HepG2 (cell line): ENCODE measurements at regions not wholly inside any gene's neighbourhood (a gene's known extent, or its start where the extent isn't known, plus 50 kb on each side); places are given as distances from the start of the nearest gene placed in this dataset.

Experiments
- ATAC-seq: fragments of 200-7000 bp; cut with Tn5 transposase; 3 replicates; pipeline ENCODE4 v1.9.1; 2020; ENCODE audit warnings: mild to moderate bottlenecking, moderate library complexity
- BruUV-seq: library from RNA; stranded (reverse); fragments of 400-500 nt; replicated peaks from 2 replicates; lab custom pipeline; 2021; lab: Mats Ljungman, UMichigan
- CTCF ChIA-PET: fragments of 300-600 bp; formaldehyde crosslinking; extraction: SDS; loops from one replicate; lab custom pipeline; 2021; ENCODE audit warnings: low total read pairs, inconsistent platforms, low intra/inter-chr PET ratio; lab: Yijun Ruan, JAX
- POLR2A ChIA-PET: fragments of 350-600 bp; sonication (Branson Sonifier 250); formaldehyde crosslinking; loops from one replicate; lab custom pipeline; 2020; ENCODE audit warnings: antibody characterized with exemption, inconsistent platforms; lab: Yijun Ruan, JAX
- DNase-seq: peaks from one replicate; pipeline ENCODE4 v3.0.0-alpha.2; 2015; ENCODE audit warnings: low spot score
- FAIRE-seq: peaks from 3 replicates; lab custom pipeline; 2011; peaks lifted over from hg19 to GRCh38; lab: Jason Lieb, UNC
- H2AFZ ChIP-seq: one replicate; pipeline ENCODE4 v1.6.1; 2011; ENCODE audit warnings: low read length, inconsistent platforms
- H3K27ac ChIP-seq: fragments of 300-600 bp; 3 replicates; pipeline ENCODE4 v1.8.0; 2011; ENCODE audit warnings: mixed run types, mild to moderate bottlenecking, mixed read lengths, low read length, inconsistent platforms; ENCODE audit not compliant: insufficient read depth; ENCODE audit errors: extremely low read length
- H3K27me3 ChIP-seq, 2 experiments: fragments of 200-600 bp in 1 of 2; 2 replicates in 1 of 2; 3 replicates in 1 of 2; pipeline versions ENCODE4 v1.6.0 to v1.8.0; 2011; ENCODE audit warnings: low read length in 2 of 2, mild to moderate bottlenecking in 2 of 2, moderate library complexity in 2 of 2, inconsistent platforms in 1 of 2; ENCODE audit not compliant: insufficient read depth in 2 of 2, control insufficient read depth in 1 of 2
- H3K36me3 ChIP-seq, 2 experiments: fragments of 200-600 bp in 1 of 2; replicated peaks in 1 of 2; 2 replicates in 1 of 2; 3 replicates in 1 of 2; pipeline versions ENCODE4 v1.5.1 to v1.8.0; 2011; ENCODE audit warnings: low read length in 2 of 2, inconsistent platforms in 1 of 2; ENCODE audit not compliant: insufficient read depth in 2 of 2, control insufficient read depth in 1 of 2
- H3K4me1 ChIP-seq: 2 replicates; pipeline ENCODE4 v1.5.1; 2012; ENCODE audit warnings: low read length, inconsistent platforms; ENCODE audit not compliant: insufficient read depth
- H3K4me2 ChIP-seq: 2 replicates; pipeline ENCODE4 v1.6.0; 2011; ENCODE audit warnings: low read depth, low read length, inconsistent platforms
- H3K4me3 ChIP-seq, 3 experiments: fragments of 200-600 bp in 1 of 3; sonication (generic), shearing (Covaris generic) in 1 of 3; replicated peaks in 1 of 3; 2 replicates each; pipeline ENCODE4 v1.5.1; 2011 to 2016; ENCODE audit warnings: low read length in 3 of 3, inconsistent platforms in 2 of 3, low read depth in 2 of 3, mild to moderate bottlenecking in 2 of 3, control low read depth in 1 of 3, mixed read lengths in 1 of 3; ENCODE audit not compliant: insufficient read depth in 1 of 3
- H3K79me2 ChIP-seq: one replicate; pipeline ENCODE4 v1.6.1; 2011; ENCODE audit warnings: low read length, inconsistent platforms; ENCODE audit not compliant: insufficient read depth
- H3K9ac ChIP-seq: 2 replicates; pipeline ENCODE4 v1.6.0; 2011; ENCODE audit warnings: mild to moderate bottlenecking, low read depth, low read length, inconsistent platforms; ENCODE audit not compliant: insufficient read depth
- H3K9me3 ChIP-seq: 2 replicates; pipeline ENCODE4 v1.5.1; 2012; ENCODE audit warnings: mild to moderate bottlenecking, low read length
- H4K20me1 ChIP-seq: 2 replicates; pipeline ENCODE4 v1.6.0; 2011; ENCODE audit warnings: inconsistent platforms, mild to moderate bottlenecking, low read length, moderate library complexity; ENCODE audit not compliant: insufficient read depth
- CBX5 ChIP-seq: sonication (generic); formaldehyde crosslinking; IDR thresholded peaks from 2 replicates; pipeline ENCODE4 v1.4.0; 2020; ENCODE audit warnings: missing genetic modification reagents, borderline replicate concordance
- MXI1 ChIP-seq: IDR thresholded peaks from 3 replicates; pipeline ENCODE4 v1.6.1; 2012; ENCODE audit warnings: low read depth, low read length, inconsistent platforms, borderline replicate concordance
- NCOA5 ChIP-seq: sonication (generic); formaldehyde crosslinking; IDR thresholded peaks from 2 replicates; pipeline ENCODE4 v1.4.0; 2020; ENCODE audit warnings: missing genetic modification reagents
- ZNF253 ChIP-seq: sonication (generic); formaldehyde crosslinking; IDR thresholded peaks from 2 replicates; pipeline ENCODE4 v1.8.0; 2022; ENCODE audit warnings: mild to moderate bottlenecking, missing genetic modification reagents, borderline replicate concordance
- ZNF274 ChIP-seq: sonication (generic); formaldehyde crosslinking; IDR thresholded peaks from 2 replicates; pipeline ENCODE4 v1.5.1; 2020; ENCODE audit warnings: mild to moderate bottlenecking, missing genetic modification reagents
- ZNF431 ChIP-seq: sonication (generic); formaldehyde crosslinking; IDR thresholded peaks from 2 replicates; pipeline ENCODE4 v1.9.0; 2022; ENCODE audit warnings: missing genetic modification reagents, low read depth, mild to moderate bottlenecking, borderline replicate concordance
- ZNF468 ChIP-seq: sonication (generic); formaldehyde crosslinking; IDR thresholded peaks from 2 replicates; pipeline ENCODE4 v1.8.0; 2022; ENCODE audit warnings: mild to moderate bottlenecking, moderate library complexity, missing genetic modification reagents
- ZNF7 ChIP-seq: IDR thresholded peaks from 2 replicates; pipeline ENCODE4 v1.6.1; 2016; ENCODE audit warnings: missing biosample characterization, missing genetic modification reagents
- ZNF703 ChIP-seq: sonication (generic); formaldehyde crosslinking; IDR thresholded peaks from 2 replicates; pipeline ENCODE4 v1.5.1; 2020; ENCODE audit warnings: missing genetic modification reagents, mild to moderate bottlenecking, moderate library complexity, borderline replicate concordance
- WGBS: methylation state at CpG from one replicate; pipeline ENCODE4 v1.1.6; 2017; ENCODE audit warnings: low lambda C conversion rate; 5-methylcytosine and 5-hydroxymethylcytosine counted together
- in situ Hi-C: cut with HindIII; loops from 2 replicates; pipeline ENCODE4 v1.10.0; 2017; ENCODE audit warnings: low pct_unique_long_range_greater_than_20kb; ENCODE audit not compliant: extremely low pct_ligation_motif_present
- intact Hi-C: fragments of 100-400 bp; cut with micrococcal nuclease; formaldehyde crosslinking; loops from one replicate; pipeline ENCODE4 v1.10.0; 2022; ENCODE audit not compliant: unreplicated experiment
- TF ChIP-seq, protein P1 (sequence below): sonication (generic); formaldehyde crosslinking; IDR thresholded peaks from 2 replicates; pipeline ENCODE4 v1.5.1; 2020; ENCODE audit warnings: missing genetic modification reagents, mild to moderate bottlenecking, borderline replicate concordance
- TF ChIP-seq, protein P2 (sequence below): IDR thresholded peaks from 2 replicates; pipeline ENCODE4 v1.6.1; 2016; ENCODE audit warnings: low read depth, missing genetic modification reagents, missing compliant biosample characterization

DNA sequence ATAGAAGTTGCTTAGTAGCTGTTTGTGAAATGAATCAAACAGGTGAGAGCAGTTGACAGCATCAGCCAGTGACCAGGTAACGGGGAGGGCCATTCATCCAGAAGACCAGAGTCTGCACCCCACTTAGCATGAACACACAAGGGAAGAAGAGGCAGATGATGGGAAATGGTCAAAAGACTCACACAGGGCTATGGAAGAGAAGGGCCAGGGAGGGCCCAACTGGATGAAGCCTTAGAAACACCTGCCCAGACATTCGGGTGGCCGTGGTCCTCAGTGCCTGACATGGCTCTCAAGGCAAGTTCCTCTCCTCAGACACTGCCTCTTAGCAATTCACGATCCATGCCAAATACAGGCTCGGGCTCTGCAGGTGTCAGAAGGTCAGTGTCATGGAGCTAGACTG is 354.1 kb downstream of the TCERG1L start:
- in situ Hi-C loops (no loop called here), intact Hi-C loops (no loop called here)
- FAIRE-seq (no peak), ATAC-seq (no peak), DNase-seq (no peak)
- Histone ChIP-seq H3K9me3 (no peaks in the 10 kb centered on the region), H2AFZ (no peak overlapping the region), H3K79me2 (no peaks in the 10 kb centered on the region), H3K9ac (no peak overlapping the region), H3K4me2 (no peak overlapping the region), H3K36me3 (no peaks in the 10 kb centered on the region), H3K27ac (no peak overlapping the region), H3K27me3 (peaks cover 3 to 15% of the 10 kb centered on the region in 2 experiments; a peak in 2 of 5 replicates)
- CTCF ChIA-PET: no interaction called here
- POLR2A ChIA-PET: no interaction called here
- TF ChIP-seq NCOA5 (CRISPR knock-in tag): no peak
- TF ChIP-seq ZNF431 (CRISPR knock-in tag): no peak
- TF ChIP-seq MXI1: no peak
- no peak for TF ChIP-seq ZNF253 (CRISPR knock-in tag)
- TF ChIP-seq ZNF703 (CRISPR knock-in tag): no peak
- TF ChIP-seq, all 625 proteins: peak for 0
- WGBS: 0% methylated on average over 3 of the region's 5 CpGs
- no peaks in the 10 kb centered on the region for H4K20me1 ChIP-seq
- H3K4me3 ChIP-seq: no peak overlapping the region
- no TSS peak for BruUV-seq
- no peaks in the 10 kb centered on the region for H3K4me1 ChIP-seq

DNA sequence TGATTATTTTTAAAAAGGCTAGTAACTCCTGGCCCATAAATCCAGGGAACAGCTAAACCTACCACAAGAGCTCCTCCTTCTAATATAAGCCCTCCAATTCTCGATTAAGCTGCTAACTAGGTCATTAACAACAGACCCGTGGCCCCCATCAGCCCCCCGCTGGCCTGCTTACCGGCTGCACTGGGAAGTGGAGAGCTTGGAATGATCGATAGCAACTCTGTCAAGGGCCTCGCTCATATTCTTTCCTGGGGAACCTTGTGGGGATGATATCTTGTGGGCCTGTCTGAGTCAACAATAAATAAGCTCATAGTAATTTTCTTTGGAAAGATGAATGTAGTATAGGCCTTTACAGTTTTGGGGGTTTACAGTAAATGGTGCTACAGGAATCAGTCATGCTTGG is 353.5 kb downstream of the TCERG1L start:
- Histone ChIP-seq H3K79me2 (no peaks in the 10 kb centered on the region), H3K4me3 (no peak overlapping the region), H3K4me2 (no peak overlapping the region), H3K36me3 (no peaks in the 10 kb centered on the region), H3K27ac (no peak overlapping the region), H3K27me3 (peaks cover 3 to 19% of the 10 kb centered on the region in 2 experiments; a peak in 2 of 5 replicates), H3K4me1 (no peaks in the 10 kb centered on the region), H3K9ac (no peak overlapping the region), H2AFZ (no peak overlapping the region), H4K20me1 (no peaks in the 10 kb centered on the region), H3K9me3 (no peaks in the 10 kb centered on the region)
- DNase-seq (no peak), ATAC-seq (no peak), FAIRE-seq (no peak)
- in situ Hi-C loops: no loop called here
- CTCF ChIA-PET: no interaction called here
- no TSS peak for BruUV-seq
- POLR2A ChIA-PET: no interaction called here
- intact Hi-C loops: no loop called here
- WGBS: 0% methylated on average over 6 of the region's 6 CpGs
- TF ChIP-seq ZNF7 (CRISPR knock-in tag) (no peak), CBX5 (CRISPR knock-in tag) (no peak), ZNF468 (CRISPR knock-in tag) (no peak), ZNF274 (CRISPR knock-in tag) (no peak)
- TF ChIP-seq, protein P1, sequence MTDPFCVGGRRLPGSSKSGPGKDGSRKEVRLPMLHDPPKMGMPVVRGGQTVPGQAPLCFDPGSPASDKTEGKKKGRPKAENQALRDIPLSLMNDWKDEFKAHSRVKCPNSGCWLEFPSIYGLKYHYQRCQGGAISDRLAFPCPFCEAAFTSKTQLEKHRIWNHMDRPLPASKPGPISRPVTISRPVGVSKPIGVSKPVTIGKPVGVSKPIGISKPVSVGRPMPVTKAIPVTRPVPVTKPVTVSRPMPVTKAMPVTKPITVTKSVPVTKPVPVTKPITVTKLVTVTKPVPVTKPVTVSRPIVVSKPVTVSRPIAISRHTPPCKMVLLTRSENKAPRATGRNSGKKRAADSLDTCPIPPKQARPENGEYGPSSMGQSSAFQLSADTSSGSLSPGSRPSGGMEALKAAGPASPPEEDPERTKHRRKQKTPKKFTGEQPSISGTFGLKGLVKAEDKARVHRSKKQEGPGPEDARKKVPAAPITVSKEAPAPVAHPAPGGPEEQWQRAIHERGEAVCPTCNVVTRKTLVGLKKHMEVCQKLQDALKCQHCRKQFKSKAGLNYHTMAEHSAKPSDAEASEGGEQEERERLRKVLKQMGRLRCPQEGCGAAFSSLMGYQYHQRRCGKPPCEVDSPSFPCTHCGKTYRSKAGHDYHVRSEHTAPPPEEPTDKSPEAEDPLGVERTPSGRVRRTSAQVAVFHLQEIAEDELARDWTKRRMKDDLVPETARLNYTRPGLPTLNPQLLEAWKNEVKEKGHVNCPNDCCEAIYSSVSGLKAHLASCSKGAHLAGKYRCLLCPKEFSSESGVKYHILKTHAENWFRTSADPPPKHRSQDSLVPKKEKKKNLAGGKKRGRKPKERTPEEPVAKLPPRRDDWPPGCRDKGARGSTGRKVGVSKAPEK (CRISPR knock-in tag): no peak
- TF ChIP-seq, protein P2, sequence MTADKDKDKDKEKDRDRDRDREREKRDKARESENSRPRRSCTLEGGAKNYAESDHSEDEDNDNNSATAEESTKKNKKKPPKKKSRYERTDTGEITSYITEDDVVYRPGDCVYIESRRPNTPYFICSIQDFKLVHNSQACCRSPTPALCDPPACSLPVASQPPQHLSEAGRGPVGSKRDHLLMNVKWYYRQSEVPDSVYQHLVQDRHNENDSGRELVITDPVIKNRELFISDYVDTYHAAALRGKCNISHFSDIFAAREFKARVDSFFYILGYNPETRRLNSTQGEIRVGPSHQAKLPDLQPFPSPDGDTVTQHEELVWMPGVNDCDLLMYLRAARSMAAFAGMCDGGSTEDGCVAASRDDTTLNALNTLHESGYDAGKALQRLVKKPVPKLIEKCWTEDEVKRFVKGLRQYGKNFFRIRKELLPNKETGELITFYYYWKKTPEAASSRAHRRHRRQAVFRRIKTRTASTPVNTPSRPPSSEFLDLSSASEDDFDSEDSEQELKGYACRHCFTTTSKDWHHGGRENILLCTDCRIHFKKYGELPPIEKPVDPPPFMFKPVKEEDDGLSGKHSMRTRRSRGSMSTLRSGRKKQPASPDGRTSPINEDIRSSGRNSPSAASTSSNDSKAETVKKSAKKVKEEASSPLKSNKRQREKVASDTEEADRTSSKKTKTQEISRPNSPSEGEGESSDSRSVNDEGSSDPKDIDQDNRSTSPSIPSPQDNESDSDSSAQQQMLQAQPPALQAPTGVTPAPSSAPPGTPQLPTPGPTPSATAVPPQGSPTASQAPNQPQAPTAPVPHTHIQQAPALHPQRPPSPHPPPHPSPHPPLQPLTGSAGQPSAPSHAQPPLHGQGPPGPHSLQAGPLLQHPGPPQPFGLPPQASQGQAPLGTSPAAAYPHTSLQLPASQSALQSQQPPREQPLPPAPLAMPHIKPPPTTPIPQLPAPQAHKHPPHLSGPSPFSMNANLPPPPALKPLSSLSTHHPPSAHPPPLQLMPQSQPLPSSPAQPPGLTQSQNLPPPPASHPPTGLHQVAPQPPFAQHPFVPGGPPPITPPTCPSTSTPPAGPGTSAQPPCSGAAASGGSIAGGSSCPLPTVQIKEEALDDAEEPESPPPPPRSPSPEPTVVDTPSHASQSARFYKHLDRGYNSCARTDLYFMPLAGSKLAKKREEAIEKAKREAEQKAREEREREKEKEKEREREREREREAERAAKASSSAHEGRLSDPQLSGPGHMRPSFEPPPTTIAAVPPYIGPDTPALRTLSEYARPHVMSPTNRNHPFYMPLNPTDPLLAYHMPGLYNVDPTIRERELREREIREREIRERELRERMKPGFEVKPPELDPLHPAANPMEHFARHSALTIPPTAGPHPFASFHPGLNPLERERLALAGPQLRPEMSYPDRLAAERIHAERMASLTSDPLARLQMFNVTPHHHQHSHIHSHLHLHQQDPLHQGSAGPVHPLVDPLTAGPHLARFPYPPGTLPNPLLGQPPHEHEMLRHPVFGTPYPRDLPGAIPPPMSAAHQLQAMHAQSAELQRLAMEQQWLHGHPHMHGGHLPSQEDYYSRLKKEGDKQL: no peak
